Spinal cord (tissue), 9 donors: ENCODE measurements at regions not wholly inside any gene's neighbourhood (a gene's known extent, or its start where the extent isn't known, plus 50 kb on each side); places are given as distances from the start of the nearest gene placed in this dataset.
A peak's percentile ranks its signal among the peaks of the same experiment; 100 is the strongest.

Experiments used
- DNase-seq, 6 donors: peaks; one replicate each; pipeline versions ENCODE4 v3.0.0 to v3.0.0-alpha.2; 2013 to 2015; ENCODE audit warnings: low spot score in 6 of 6, low read depth in 4 of 6
- H3K27ac ChIP-seq: one replicate; pipeline ENCODE4 v1.5.1; 2013; ENCODE audit warnings: low read depth, low read length, control low read depth
- H3K27me3 ChIP-seq: one replicate; pipeline ENCODE4 v1.6.1; 2013; ENCODE audit warnings: low read length; ENCODE audit not compliant: control insufficient read depth, insufficient read depth
- H3K36me3 ChIP-seq: one replicate; pipeline ENCODE4 v1.6.1; 2013; ENCODE audit warnings: low read length; ENCODE audit not compliant: control insufficient read depth, insufficient read depth
- H3K4me1 ChIP-seq: one replicate; pipeline ENCODE4 v1.6.1; 2013; ENCODE audit warnings: low read length; ENCODE audit not compliant: control insufficient read depth, insufficient read depth
- H3K4me3 ChIP-seq: one replicate; pipeline ENCODE4 v1.5.1; 2013; ENCODE audit warnings: low read depth, low read length, control low read depth
- H3K9me3 ChIP-seq: one replicate; pipeline ENCODE4 v1.6.1; 2013; ENCODE audit warnings: low read length; ENCODE audit not compliant: control insufficient read depth, insufficient read depth
- WGBS: methylation state at CpG from one replicate; pipeline ENCODE4 v1.1.5; 2013; ENCODE audit warnings: missing lambda C conversion rate; ENCODE audit not compliant: insufficient coverage; 5-methylcytosine and 5-hydroxymethylcytosine counted together
- donor health status: healthy.

DNA sequence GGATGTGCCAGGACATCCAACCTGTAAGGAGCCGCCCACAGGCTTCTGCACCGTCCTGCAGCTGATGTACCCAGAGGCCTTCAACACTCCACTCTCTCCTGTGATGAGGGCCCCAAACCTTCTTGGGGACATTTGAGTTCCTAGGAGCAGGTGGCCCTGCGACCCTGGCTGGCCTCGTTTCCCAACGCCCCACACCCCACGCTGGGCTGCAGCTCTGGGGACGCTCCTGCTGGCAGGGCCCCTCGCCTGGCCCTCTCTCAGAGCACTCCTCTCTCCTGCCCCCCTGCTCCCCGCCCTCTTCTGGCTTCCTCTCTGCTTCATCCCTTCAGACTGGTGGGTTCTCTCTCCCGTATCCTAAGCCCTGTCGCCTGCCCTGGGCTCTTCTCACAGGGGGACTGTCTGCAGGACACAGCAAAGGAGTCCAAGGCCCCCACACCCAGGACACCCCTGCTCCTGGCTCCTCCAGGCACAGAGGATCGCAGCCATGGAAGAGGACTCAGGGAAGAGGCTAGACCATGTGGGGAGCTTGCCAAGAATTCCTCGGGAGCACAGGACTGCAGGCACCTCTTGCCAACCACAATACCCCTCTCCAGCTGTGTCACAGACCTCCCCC lies 541.4 kb downstream of the TCERG1L start:
- peak in 1 of 6 donors; percentile 24 for DNase-seq
- no peaks in the 10 kb centered on the region for H3K27me3 ChIP-seq
- no peaks in the 10 kb centered on the region for H3K9me3 ChIP-seq
- no peak overlapping the region for H3K4me3 ChIP-seq
- H3K4me1 ChIP-seq: peaks cover 13% of the 10 kb centered on the region
- H3K36me3 ChIP-seq: no peaks in the 10 kb centered on the region
- 75% methylated on average over 13 of the region's 13 CpGs for WGBS
- H3K27ac ChIP-seq: no peak overlapping the region

DNA sequence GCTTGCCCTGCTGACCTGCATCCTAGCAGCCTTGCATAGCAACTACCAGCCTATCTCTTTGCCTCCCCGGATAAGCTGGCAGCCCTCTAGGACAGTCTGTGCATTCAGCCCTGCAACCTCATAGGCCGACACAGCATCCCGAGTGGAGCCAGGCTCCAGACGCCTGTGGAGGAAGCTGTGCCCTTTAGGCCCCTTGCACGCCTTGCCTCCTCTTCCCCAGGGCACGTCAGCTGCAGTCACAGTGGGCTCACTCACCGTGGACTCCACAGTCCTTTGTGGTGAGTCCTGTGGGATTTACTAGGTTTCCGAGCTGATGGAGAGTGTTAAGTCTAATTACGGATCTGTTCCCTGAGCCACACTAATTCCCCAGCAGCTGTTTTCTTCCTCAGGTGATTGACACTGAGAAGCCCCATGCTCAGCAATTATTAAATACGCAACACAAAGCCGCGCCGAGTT lies 540.0 kb downstream of the TCERG1L start:
- 28% methylated on average over 7 of the region's 13 CpGs for WGBS
- H3K36me3 ChIP-seq: no peaks in the 10 kb centered on the region
- no peaks in the 10 kb centered on the region for H3K27me3 ChIP-seq
- H3K4me3 ChIP-seq: no peak overlapping the region
- DNase-seq: peak in 1 of 6 donors; percentile 48
- no peak overlapping the region for H3K27ac ChIP-seq
- H3K9me3 ChIP-seq: no peaks in the 10 kb centered on the region
- peaks cover 13% of the 10 kb centered on the region for H3K4me1 ChIP-seq

DNA sequence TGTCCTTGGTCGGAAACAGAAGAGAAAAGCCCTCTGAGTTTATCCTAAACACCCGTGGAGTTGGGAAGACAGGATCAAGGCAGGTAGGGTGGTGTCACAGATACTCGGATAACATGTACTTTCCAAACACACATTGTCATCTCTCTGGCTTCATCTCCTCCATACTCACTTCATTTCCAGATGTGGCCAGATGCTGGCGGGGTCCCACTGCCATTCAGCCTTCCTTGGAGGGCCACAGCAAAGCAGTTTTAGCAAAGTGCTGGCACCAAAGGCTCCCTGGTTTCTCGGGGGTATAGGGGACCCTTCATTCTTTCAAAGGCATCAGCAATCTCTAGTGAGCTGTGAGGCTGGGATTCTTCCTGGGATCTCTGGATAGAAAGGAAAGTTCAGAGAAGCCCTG lies 539.5 kb downstream of the TCERG1L start:
- no peak overlapping the region for H3K4me3 ChIP-seq
- no peaks in the 10 kb centered on the region for H3K27me3 ChIP-seq
- H3K36me3 ChIP-seq: no peaks in the 10 kb centered on the region
- no peak overlapping the region for H3K27ac ChIP-seq
- no peak for DNase-seq
- H3K9me3 ChIP-seq: no peaks in the 10 kb centered on the region
- WGBS: 84% methylated on average over 2 of the region's 5 CpGs
- H3K4me1 ChIP-seq: peaks cover 13% of the 10 kb centered on the region

DNA sequence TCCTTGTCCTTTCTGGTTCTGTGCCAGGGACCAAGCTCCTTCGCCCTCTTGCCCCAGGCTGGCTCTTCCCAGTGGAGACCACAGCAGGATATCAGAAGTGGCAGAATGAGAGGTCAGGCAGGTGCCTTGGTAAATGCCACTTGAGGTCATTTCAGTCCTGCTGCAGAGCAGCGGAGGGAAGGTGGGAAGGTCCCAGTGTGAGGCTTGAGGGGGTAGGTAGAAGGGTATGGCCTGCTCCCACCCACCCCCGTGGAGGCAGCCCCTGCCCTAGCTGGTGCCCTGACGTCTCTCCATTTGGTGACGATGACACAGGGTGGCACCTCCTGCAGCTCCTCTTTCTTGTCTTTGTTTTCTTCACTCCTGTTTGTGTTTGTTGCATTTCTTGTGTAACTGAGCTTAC lies 538.8 kb downstream of the TCERG1L start:
- Histone ChIP-seq H3K4me3 (no peak overlapping the region), H3K36me3 (no peaks in the 10 kb centered on the region), H3K9me3 (no peaks in the 10 kb centered on the region), H3K27ac (no peak overlapping the region), H3K4me1 (peaks cover 13% of the 10 kb centered on the region), H3K27me3 (no peaks in the 10 kb centered on the region)
- no peak for DNase-seq
- 65% methylated on average over 5 of the region's 5 CpGs for WGBS

DNA sequence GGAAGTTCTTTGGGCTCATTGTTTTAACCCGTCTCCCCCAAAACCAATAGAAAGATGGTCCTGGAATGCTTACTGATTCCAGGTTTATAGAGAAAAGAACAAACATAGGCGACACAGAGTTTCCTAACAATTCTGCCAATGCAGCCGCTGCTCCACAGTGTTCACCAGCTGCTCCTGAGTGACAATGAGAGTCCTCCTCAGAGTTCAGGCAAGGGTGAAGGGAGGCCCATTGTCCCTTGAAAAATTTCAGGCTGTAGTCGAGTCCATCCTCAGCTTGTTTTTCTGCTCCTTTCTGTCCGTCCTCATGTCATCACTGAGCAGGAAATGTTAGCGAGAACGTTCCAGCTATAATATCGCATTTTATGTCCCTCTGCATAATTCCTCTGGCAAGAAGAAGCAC lies 537.6 kb downstream of the TCERG1L start:
- WGBS: 41% methylated on average over 7 of the region's 8 CpGs
- DNase-seq: no peak
- Histone ChIP-seq H3K36me3 (no peaks in the 10 kb centered on the region), H3K4me1 (peaks cover 13% of the 10 kb centered on the region), H3K4me3 (no peak overlapping the region), H3K9me3 (no peaks in the 10 kb centered on the region), H3K27ac (no peak overlapping the region), H3K27me3 (no peaks in the 10 kb centered on the region)

DNA sequence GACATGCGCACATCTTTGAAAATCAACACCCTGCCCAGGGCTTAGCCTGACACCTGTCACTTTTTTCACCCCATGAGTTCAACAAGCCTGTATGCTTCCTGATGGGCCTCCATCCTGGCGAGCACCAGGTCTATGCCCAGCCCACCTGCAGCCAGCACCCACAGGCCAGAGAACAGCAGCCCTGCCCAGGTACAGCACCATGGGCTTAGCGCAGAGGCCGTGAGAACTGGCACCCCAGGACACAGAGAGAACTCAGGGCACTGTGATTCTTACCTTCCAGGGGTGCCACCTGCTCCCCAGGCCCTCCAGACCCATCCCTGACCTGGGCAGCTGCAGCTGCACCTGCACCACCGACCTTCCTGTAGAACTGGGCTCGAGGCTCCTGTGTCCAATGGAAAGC lies 536.6 kb downstream of the TCERG1L start:
- Histone ChIP-seq H3K36me3 (no peaks in the 10 kb centered on the region), H3K9me3 (no peaks in the 10 kb centered on the region), H3K27ac (no peak overlapping the region), H3K4me3 (no peak overlapping the region), H3K27me3 (no peaks in the 10 kb centered on the region), H3K4me1 (peaks cover 13% of the 10 kb centered on the region)
- WGBS: 89% methylated on average over 6 of the region's 6 CpGs
- DNase-seq: no peak

DNA sequence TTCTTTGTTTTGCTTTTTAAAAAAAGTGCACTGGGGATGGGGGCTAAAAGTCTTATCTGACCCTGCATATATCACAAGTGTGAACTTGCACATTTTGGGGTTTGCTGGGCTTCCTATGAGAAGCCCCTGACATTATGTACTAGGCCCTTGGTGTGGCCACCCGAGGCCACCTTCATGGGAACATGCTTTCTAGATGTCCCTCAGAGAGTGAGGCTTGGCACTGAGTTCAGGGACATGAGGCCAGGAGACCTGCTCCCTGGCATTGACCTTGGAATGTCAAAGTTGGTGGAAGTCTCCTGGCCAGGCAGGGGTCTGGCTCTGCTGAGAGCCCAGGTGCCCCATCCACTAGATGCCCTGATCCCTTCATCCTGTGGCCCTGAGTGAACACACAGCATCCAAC lies 536.2 kb downstream of the TCERG1L start:
- Histone ChIP-seq H3K27me3 (no peaks in the 10 kb centered on the region), H3K4me1 (peaks cover 13% of the 10 kb centered on the region), H3K9me3 (no peaks in the 10 kb centered on the region), H3K36me3 (no peaks in the 10 kb centered on the region), H3K27ac (no peak overlapping the region), H3K4me3 (no peak overlapping the region)
- 88% methylated on average over 1 of the region's 1 CpG for WGBS
- no peak for DNase-seq

DNA sequence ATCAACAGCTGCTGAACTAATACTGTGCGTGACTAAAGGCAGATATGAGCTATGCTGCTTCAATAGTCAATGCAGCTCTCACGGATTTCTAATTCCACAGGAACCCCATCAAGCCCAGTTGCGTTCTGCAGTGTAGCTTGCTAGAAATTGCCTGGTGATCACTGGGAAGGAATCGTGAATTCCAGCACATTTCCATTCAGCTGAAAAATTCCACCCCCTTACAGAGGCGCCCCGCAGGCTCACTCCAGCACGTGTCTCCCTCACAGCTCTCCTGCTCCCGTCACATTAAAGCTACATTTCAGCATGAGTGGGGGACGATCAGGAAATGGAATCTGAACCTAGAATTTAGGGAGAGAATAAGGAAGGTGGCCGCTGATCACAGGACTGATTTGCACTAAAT lies 534.8 kb downstream of the TCERG1L start:
- no peak overlapping the region for H3K4me3 ChIP-seq
- DNase-seq: peak in 1 of 6 donors; percentile 72
- no peaks in the 10 kb centered on the region for H3K27me3 ChIP-seq
- no peaks in the 10 kb centered on the region for H3K9me3 ChIP-seq
- H3K36me3 ChIP-seq: no peaks in the 10 kb centered on the region
- H3K27ac ChIP-seq: no peak overlapping the region
- 82% methylated on average over 3 of the region's 10 CpGs for WGBS
- H3K4me1 ChIP-seq: peaks cover 10% of the 10 kb centered on the region

DNA sequence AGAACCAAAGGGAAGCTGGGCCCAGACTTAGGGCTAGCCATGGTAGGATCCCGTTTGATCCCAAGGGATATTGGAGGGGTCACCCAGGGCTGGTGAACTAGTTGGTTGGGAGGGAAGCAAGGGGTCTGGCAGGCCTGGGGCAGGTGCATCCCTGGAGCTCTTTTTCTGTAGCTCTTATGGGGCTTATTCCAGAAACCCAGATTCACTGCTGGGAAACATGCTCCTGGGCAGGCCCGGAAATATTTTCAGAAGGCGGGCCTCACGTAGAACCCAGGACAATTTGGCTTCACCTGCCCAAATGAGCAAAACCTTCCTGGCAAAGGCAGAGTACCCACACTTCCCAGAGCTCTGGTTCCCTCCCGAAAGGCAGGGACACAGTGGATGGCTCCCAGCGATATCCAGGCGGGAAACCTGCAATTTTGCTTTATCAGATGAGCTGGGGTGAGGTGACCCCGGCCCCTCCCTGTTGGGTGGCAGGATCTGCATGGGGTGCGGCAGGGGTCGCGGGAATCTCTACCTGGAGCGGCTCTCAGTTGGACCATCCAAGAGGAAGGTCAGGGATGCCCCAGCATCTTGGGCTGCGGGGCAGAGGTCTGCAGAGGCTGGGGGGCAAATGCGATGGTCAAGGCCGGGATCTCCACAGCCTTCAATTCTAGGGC lies 533.9 kb downstream of the TCERG1L start:
- 92% methylated on average over 15 of the region's 15 CpGs for WGBS
- no peak for DNase-seq

DNA sequence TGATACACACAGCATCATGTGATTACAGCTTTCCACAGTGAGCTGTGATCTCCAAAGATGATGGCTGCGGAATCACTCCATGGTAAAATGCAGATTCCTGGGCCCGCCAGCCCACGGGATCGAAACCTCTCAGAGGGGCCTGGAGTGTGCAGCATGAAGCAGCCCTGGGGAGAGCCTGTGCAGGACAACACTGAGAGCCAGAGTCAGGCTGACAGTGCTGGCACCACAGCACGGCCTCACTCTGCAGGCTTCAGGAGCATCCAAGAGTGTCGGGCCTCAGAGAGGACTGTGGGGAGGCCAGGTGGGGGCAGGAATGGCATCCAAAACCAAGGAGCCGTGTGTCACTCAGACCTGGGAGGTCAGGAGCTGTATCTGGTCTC lies 533.4 kb downstream of the TCERG1L start:
- H3K9me3 ChIP-seq: no peaks in the 10 kb centered on the region
- 87% methylated on average over 6 of the region's 7 CpGs for WGBS
- no peak for DNase-seq

More for the DNA sequence above, 533.9 kb downstream of the TCERG1L start:
- Histone ChIP-seq H3K9me3 (no peaks in the 10 kb centered on the region), H3K36me3 (no peaks in the 10 kb centered on the region), H3K4me3 (no peak overlapping the region), H3K4me1 (peaks cover 7% of the 10 kb centered on the region), H3K27ac (no peak overlapping the region), H3K27me3 (no peaks in the 10 kb centered on the region)

More for the DNA sequence above, 533.4 kb downstream of the TCERG1L start:
- Histone ChIP-seq H3K4me3 (no peak overlapping the region), H3K27ac (no peak overlapping the region), H3K27me3 (no peaks in the 10 kb centered on the region), H3K36me3 (no peaks in the 10 kb centered on the region), H3K4me1 (peaks cover 5% of the 10 kb centered on the region)
